ENCODE measurements at regions not wholly inside any gene's neighbourhood (a gene's known extent, or its start where the extent isn't known, plus 50 kb on each side); places are given as distances from the start of the nearest gene placed in this dataset.

GRCh38 chr7:155921086-155921803 lies 109.0 kb upstream of the SHH start:
- H3F3A ChIP-seq (ENCODE audit: insufficient read depth, low read length, poor library complexity, severe bottlenecking) = no peaks in the 10 kb centered on the region
- H3K27me3 ChIP-seq (ENCODE audit: insufficient read depth, low read depth, low read length) = no peaks in the 10 kb centered on the region
- no peak overlapping the region for H3K27ac ChIP-seq (ENCODE audit: low read length)
- TF ChIP-seq SMC3 (conservative IDR thresholded peaks at IDR 0.05; ENCODE audit: poor library complexity) (no peak), REST (IDR thresholded peaks at IDR 0.05; ENCODE audit: borderline replicate concordance) (no peak), EZH2 (IDR thresholded peaks at IDR 0.05; ENCODE audit: borderline replicate concordance, insufficient read depth, low read length, poor library complexity, severe bottlenecking) (no peak), TAF1 (IDR thresholded peaks at IDR 0.05; ENCODE audit: low read depth) (no peak)
- no peak overlapping the region for H3K4me3 ChIP-seq (ENCODE audit: low read length)
- H3K9me2 ChIP-seq (ENCODE audit: insufficient read depth, low read length) = no peaks in the 10 kb centered on the region
- no peak overlapping the region for H2AFZ ChIP-seq (ENCODE audit: low read depth, low read length)
- H3K4me2 ChIP-seq (ENCODE audit: low read length) = no peak overlapping the region
- H3K36me3 ChIP-seq (ENCODE audit: insufficient read depth, low read length) = no peaks in the 10 kb centered on the region
- no peaks in the 10 kb centered on the region for H4K20me1 ChIP-seq (ENCODE audit: insufficient read depth)
- no peaks in the 10 kb centered on the region for H3K79me2 ChIP-seq (replicated peaks; ENCODE audit: insufficient read depth, low read length)
- no peaks in the 10 kb centered on the region for H3K9me3 ChIP-seq (ENCODE audit: low read length)
- H3K9ac ChIP-seq (ENCODE audit: low read length) = no peak overlapping the region

GRCh38 chr7:155920068-155920461 lies 107.8 kb upstream of the SHH start:
- Histone ChIP-seq H3F3A (ENCODE audit: insufficient read depth, low read length, poor library complexity, severe bottlenecking) (no peaks in the 10 kb centered on the region), H3K9me2 (ENCODE audit: insufficient read depth, low read length) (no peaks in the 10 kb centered on the region), H3K9ac (ENCODE audit: low read length) (no peak overlapping the region), H3K4me2 (ENCODE audit: low read length) (no peak overlapping the region), H2AFZ (ENCODE audit: low read depth, low read length) (no peak overlapping the region), H3K27me3 (ENCODE audit: insufficient read depth, low read depth, low read length) (no peaks in the 10 kb centered on the region), H3K79me2 (replicated peaks; ENCODE audit: insufficient read depth, low read length) (no peaks in the 10 kb centered on the region), H3K36me3 (ENCODE audit: insufficient read depth, low read length) (no peaks in the 10 kb centered on the region), H3K9me3 (ENCODE audit: low read length) (no peaks in the 10 kb centered on the region), H4K20me1 (ENCODE audit: insufficient read depth) (no peaks in the 10 kb centered on the region), H3K4me3 (ENCODE audit: low read length) (no peak overlapping the region), H3K27ac (ENCODE audit: low read length) (no peak overlapping the region)
- no peak for TF ChIP-seq REST (IDR thresholded peaks at IDR 0.05; ENCODE audit: borderline replicate concordance)
- TF ChIP-seq SMC3 (conservative IDR thresholded peaks at IDR 0.05; ENCODE audit: poor library complexity) = no peak
- TF ChIP-seq MXI1 (conservative IDR thresholded peaks at IDR 0.05; ENCODE audit: poor library complexity, severe bottlenecking) = no peak
- TF ChIP-seq CTCF (IDR thresholded peaks at IDR 0.05; ENCODE audit: poor library complexity, severe bottlenecking) = no peak
- no peak for TF ChIP-seq EP300 (conservative IDR thresholded peaks at IDR 0.05; ENCODE audit: poor library complexity, severe bottlenecking)
- TF ChIP-seq TAF1 (IDR thresholded peaks at IDR 0.05; ENCODE audit: low read depth) = no peak
- no peak for TF ChIP-seq POLR2AphosphoS5 (IDR thresholded peaks at IDR 0.05)
- no peak for TF ChIP-seq RAD21 (conservative IDR thresholded peaks at IDR 0.05)
- no peak for TF ChIP-seq EZH2 (IDR thresholded peaks at IDR 0.05; ENCODE audit: borderline replicate concordance, insufficient read depth, low read length, poor library complexity, severe bottlenecking)

All from neural cell (in vitro differentiated cells).